ENCODE measurements at regions not wholly inside any gene's neighbourhood (a gene's known extent, or its start where the extent isn't known, plus 50 kb on each side); places are given as distances from the start of the nearest gene placed in this dataset.

- TF ChIP-seq SIN3A (IDR thresholded peaks at IDR 0.05; ENCODE audit: borderline replicate concordance, low read depth, low read length) (no peak), POLR2AphosphoS5 (IDR thresholded peaks at IDR 0.05; ENCODE audit: low read depth, low read length) (no peak), FOSL2 (IDR thresholded peaks at IDR 0.05; ENCODE audit: borderline replicate concordance, low read depth) (no peak), NFIC (IDR thresholded peaks at IDR 0.05; ENCODE audit: borderline replicate concordance) (no peak), SMC3 (IDR thresholded peaks at IDR 0.05; ENCODE audit: low read depth, low read length) (no peak)
- TF ChIP-seq, protein P1, sequence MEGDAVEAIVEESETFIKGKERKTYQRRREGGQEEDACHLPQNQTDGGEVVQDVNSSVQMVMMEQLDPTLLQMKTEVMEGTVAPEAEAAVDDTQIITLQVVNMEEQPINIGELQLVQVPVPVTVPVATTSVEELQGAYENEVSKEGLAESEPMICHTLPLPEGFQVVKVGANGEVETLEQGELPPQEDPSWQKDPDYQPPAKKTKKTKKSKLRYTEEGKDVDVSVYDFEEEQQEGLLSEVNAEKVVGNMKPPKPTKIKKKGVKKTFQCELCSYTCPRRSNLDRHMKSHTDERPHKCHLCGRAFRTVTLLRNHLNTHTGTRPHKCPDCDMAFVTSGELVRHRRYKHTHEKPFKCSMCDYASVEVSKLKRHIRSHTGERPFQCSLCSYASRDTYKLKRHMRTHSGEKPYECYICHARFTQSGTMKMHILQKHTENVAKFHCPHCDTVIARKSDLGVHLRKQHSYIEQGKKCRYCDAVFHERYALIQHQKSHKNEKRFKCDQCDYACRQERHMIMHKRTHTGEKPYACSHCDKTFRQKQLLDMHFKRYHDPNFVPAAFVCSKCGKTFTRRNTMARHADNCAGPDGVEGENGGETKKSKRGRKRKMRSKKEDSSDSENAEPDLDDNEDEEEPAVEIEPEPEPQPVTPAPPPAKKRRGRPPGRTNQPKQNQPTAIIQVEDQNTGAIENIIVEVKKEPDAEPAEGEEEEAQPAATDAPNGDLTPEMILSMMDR (IDR thresholded peaks at IDR 0.05): no peak
- TF ChIP-seq, protein P2, sequence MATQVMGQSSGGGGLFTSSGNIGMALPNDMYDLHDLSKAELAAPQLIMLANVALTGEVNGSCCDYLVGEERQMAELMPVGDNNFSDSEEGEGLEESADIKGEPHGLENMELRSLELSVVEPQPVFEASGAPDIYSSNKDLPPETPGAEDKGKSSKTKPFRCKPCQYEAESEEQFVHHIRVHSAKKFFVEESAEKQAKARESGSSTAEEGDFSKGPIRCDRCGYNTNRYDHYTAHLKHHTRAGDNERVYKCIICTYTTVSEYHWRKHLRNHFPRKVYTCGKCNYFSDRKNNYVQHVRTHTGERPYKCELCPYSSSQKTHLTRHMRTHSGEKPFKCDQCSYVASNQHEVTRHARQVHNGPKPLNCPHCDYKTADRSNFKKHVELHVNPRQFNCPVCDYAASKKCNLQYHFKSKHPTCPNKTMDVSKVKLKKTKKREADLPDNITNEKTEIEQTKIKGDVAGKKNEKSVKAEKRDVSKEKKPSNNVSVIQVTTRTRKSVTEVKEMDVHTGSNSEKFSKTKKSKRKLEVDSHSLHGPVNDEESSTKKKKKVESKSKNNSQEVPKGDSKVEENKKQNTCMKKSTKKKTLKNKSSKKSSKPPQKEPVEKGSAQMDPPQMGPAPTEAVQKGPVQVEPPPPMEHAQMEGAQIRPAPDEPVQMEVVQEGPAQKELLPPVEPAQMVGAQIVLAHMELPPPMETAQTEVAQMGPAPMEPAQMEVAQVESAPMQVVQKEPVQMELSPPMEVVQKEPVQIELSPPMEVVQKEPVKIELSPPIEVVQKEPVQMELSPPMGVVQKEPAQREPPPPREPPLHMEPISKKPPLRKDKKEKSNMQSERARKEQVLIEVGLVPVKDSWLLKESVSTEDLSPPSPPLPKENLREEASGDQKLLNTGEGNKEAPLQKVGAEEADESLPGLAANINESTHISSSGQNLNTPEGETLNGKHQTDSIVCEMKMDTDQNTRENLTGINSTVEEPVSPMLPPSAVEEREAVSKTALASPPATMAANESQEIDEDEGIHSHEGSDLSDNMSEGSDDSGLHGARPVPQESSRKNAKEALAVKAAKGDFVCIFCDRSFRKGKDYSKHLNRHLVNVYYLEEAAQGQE (IDR thresholded peaks at IDR 0.05; ENCODE audit: low read depth, low read length): no peak
These were observed 191.6 kb upstream of the CNTN5 start for GRCh38 chr11:98828986-98829708.

All from SK-N-SH (cell line).